Activated CD4-positive, alpha-beta T cell treated with anti-CD3 and anti-CD28 coated beads for 4 hours (primary cell): ENCODE measurements at regions not wholly inside any gene's neighbourhood (a gene's known extent, or its start where the extent isn't known, plus 50 kb on each side); places are given as distances from the start of the nearest gene placed in this dataset.

Source experiments
- DNase-seq, 2 donors: peaks; one replicate each; pipeline ENCODE4 v3.0.0-alpha.2; 2020

DNA sequence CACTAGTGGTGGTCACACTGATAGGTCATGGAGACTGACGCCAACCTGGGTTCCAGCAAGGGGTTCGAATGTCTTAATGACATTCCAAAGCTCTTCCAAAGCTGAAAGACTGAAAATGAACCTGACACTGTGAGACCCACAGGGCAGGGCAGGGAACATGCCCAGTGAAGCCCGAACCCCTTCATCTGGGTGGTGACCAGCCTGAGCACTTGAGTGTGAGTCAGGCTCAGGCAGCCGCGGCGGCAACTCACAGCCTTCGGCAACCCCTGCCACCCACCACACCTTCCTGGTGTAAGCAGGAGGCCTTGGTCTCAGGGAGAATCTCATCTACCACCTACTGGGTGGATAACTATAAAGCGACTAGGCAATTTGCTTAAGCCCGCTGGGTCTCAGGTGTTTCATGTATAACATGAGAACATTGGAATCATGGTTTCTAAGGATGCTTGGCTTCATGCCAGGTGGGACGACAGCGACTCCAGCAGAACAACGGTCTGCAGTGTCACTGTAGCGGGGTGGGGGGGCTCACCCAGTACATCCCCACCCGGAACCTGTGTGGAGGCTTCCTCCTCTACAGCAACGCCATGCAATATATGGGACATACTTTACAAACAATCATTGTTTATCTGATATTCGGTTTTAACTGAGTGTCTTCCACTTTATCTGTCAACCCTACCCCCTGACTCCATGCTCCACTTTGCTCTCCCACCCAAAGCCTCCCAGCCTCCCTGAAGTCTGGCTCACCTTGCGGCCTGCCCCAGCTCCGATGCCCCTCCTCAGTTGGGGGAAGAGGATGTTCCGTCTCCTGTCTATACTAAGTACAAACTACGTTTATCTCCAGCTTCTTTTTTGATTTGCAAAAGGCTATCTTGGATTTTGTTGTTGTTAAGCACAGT is 125.0 kb upstream of the MEF2A start:
- no peak for DNase-seq

DNA sequence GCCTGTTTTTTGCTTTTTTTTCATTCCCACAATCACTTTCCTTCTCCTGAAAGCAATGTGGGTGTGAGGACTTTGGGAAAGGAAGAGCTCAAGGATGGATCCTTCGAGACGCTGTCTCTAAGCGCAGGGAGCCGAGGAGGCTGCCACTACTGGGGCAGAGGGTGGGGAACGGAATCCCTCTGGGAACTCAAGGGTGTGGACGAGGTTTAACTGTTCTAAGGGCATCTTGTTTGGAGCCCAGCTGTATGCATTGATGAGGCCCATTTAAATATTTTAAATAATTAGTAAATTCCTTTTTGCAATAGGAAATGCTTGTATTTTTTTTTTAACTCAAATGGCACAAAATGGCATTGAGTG is 124.4 kb upstream of the MEF2A start:
- no peak for DNase-seq

DNA sequence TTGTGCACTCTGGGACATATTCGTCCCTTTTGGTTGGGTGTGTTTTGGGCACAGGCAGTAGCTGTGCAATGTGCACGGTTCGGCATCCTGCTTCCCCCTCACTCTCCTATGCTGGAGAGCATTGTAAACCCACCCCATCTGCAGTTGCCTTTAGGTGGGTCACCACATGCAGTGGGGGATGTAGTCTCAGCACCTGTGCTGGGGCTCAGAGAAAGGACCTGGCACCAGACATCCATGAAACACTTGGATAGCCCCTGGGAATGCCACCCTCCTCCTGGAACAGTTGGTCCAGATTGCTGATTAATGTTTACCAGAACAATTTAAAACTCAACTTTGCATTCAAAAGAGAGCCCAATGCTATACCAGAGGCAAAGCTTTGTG is 123.9 kb upstream of the MEF2A start:
- no peak for DNase-seq

DNA sequence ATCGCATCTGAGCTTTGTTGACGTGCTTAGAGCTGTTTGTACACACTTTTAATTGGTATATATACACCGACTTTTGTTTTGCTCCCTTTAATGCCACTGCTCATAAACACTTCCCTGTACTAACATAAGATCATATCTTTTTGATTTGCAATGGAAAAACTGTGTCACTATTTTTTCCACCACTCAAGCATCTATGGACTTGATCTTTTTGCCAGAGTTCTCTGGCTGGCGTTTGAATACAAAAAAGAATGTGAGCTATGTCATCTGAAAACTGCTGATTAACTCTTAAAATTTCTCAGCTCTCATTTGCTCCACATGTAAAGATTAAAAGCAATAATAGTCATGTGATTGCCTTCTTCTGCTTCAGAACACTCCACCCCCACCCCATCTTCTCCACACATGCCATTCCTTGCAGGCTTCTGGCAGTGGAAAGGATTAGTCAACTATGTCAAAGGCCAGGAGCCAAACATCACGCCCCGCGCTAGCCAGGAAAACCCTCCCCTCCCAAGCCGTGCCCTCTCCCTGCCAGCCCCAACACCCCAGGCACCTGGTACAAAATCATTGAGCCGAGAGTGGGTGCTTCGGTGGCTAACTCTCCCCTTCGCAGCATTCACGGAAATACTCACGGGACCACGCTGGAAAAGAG is 123.4 kb upstream of the MEF2A start:
- no peak for DNase-seq

DNA sequence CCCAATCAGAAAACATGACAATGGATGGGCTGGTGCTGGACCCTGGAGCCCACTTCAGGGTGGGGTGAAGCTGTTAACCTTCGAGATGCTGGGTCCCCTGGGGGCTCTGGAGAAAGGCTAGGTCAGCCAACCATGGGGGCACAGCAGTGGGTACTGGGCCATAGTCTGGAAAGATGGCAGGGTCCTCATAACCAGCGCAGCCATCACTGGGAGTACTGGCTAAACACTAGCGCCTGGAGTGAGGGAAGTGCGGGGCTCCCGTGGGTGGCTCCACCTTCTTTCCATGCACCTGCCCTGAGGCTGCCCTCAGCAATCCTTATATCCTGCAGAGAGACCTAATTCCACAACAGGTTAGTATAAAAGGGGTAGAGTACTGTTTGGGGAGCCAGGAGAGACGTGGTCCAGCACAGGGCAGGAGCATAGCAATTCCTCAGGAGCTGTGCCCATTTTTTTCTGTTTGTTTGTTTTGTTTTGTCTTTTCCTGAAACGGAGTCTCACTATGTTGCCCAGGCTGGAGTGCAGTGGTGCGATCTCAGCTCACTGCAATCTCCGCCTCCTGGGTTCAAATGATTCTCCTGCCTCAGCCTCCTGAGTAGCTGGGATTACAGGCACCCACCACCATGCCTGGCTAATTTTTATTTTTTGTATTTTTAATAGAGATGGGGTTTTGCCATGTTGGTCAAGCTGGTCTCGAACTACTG is 122.6 kb upstream of the MEF2A start:
- no peak for DNase-seq

DNA sequence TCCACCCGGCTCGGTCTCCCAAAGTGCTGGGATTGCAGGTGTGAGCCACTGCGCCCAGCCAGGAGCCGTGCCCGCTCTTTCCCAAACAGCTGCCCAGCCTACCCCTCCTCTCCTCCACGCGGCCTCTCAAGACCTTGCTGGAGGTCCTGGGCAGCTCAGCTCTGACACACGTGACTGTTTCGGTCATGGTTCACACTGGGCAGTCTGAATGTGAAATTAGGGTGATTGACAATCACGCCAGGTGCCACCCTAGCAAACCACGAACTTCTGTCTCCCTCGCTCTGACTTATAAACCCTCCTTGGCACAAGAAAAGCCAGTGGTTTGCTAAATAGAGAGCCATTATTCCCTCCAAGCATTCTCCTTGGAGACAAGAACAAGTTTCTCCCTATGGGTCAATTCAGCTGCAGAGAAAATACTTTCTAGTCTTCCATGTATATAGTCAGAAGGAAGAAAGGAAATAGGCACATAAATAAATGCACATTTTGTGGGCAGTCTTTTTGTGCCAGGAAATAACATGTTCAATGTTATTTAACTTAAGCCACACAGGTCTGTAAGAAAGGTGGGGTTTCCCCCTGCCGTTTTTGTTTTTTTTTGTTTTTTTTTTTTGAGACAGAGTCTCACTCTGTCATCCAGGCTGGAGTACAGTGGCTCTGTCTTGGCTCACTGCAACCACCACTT is 121.9 kb upstream of the MEF2A start:
- DNase-seq: no peak

DNA sequence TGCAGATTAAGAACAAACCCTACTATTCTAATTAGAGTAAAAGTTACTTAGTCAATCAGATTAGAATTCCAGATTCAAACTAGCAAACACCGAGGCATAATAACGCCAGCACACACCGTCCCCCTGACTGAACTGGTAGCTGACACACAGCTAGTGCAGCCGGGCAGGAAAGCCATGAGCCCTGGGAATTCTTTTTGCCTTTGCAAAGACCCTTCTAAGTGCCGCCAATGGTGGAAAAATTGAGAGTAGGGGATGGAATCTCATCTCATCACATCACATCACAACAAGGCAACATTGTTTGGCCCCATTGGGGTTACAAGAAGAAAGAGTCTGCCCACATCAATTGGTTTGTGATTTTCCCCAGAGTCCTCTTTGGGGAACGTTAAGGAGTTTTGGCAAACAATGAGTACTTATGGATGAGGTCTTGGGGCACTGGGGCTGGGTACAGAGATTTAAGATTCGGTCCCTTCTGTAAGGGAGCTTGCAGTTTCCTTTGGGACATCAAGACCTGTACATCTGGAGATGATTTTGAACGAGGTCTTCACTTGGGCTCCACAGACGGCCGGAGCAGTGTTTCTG is 120.4 kb upstream of the MEF2A start:
- DNase-seq: no peak

DNA sequence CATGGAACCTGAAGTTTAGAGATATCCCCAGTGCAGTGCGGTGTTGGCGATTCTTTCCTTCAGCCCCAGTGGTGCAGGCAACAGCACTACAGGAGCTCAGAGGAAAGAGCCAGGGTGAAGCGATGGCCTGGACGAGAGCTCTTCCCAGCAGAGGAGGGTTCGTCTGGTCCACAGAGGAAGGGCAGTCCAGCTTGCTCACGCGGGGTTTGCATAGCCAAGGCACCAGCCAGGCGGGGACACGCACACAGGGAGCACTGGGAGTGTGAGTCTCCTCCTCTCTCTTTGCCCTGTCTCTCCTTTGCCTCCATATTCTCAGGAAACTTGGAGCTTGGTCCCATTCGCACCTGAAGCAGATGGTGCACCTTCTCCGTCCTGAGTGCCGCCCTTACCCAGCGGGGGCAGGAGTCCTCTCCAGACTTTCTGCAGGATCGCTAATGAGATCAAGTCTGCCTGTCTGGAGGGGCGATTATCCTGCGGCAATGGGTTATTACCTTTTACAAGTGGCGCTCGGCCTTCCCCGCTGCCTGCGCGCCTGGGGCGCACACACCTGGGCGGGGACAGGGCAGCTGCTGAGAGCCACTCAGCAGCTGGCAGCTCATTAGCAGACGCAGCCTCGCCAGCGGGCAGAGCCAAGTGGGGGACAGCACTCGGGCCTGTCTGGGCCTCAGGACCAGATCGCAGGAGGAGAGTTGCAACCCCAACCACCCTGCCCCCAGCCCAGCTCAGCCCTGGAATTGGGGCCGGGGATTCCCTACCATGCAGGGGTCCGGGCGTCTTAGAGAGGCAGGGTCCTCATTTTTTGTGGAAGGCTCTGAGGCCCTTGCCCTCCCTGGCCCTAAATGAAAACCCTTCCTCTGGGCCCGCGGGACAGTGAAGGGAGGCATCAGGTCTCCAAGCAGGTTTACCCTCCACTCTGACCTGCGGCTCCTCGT is 119.0 kb upstream of the MEF2A start:
- no peak for DNase-seq

DNA sequence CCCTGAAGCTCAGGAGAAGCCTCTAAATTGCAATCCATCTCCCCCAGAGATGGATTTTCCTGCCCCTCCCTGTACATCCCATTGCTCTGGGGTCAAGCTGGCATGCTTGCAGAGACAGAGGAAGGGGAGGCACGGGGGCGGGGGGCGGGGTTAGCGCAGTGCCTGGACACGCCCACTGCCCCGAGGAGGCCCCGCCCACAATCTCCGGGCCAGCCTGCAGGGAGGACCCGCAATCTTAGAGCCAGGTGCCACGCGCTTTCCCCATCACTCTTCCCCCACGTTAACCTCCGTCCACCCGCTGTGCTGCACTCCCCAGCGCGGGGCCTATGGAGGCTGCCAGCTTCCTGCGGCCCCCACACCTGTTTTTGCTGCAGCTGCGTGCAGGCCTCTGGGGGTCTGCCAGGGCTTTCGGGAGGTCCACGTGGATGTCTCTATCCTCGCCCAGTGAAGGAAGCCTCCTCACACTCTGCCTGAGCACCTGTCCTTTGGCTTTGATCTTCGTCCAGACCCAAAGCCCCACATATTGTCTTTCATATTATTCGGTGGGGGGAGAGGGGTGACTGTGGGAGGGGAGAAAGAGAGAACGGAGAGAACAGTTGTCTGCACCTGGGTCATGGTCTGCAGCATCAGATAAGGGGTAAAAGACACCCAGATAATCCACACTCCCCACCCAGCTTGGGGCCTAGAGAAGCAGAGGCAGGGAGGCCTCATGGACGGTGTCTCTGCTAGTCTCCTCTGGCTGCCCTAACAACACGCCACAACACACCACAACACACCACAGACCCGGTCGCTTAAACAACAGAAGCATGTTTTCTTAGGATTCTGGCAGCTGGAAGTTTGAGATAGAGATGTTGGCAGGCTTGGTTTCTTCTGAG is 118.0 kb upstream of the MEF2A start:
- DNase-seq: no peak

DNA sequence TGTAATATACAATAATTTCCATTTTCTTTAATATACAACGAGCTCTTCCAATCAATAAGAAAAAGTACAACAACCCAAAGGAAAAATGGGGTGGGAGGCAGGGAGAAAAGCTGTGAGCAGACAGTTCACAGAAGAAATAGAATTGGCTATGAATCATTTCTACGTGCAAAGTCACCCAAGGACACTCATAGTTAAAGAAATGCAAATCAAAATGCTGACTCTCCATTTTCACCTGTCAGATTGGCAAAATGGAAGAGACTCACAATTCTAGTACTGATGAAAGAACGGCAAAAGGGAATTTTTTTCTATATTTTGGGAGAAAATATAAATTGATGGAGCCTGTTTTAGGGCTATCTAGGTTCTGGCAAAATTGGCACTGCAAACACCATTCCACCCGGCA is 116.3 kb upstream of the MEF2A start:
- DNase-seq: no peak

DNA sequence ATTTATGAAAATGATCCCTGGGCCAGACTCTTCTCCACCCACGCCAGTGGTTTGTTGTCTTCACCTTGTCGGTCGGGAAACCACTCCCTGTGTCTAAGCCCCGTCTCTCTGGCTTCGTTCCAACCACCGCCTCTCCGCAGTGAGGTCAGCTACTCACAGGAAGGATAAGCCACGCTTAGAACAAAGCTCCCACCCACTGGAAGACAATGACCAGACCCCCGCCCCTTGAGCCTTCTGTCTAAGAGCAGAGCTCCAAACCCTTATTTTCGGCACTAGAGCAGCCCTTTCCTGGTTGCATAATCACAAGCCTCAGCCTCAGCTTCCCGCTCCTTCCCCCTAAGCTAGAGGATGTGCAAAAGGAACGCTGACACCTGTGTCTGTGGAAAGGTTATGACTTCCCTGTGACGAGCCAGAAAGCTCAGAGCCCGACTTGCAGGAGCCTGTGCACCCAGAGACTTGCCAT is 114.9 kb upstream of the MEF2A start:
- peak; percentile 52 to 69 for DNase-seq

DNA sequence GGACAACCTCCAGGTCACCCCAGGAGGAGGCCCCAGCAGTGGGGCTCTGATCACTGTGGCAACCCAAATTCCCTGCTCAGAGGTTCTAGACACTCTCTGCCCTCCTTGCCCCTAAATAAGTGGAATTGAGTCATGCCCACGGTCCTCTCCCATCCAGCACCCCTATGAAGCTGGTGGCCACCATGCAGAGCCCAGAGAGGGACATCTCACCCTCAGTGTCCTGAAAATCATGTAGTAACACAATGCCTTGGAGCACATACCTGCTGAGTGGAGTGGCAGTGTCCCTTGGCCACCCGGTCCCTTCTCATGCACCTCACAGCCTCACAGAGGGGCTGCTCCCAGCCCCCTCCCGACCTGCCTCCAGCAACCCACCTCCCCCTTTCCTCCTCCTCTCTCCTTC is 114.3 kb upstream of the MEF2A start:
- DNase-seq: no peak

DNA sequence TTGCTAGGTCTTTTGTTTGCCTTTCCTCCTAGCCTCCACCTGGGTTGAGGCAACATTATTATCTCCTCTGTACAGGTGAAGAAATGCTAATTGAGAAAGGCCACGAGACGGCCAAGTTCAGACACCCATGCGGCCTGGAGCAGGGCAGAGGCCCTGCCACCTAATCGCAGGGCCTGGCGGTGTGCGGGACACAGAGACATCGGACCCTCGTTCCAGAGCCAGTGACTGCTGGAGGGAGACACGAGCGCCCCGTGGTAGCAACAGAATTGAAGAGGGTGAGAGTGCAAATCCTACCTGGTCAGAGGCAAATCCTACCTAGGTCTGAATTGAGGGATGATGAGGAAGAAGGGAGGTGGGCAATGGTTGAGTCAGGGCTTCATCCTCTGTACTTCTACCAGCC is 113.8 kb upstream of the MEF2A start:
- no peak for DNase-seq

DNA sequence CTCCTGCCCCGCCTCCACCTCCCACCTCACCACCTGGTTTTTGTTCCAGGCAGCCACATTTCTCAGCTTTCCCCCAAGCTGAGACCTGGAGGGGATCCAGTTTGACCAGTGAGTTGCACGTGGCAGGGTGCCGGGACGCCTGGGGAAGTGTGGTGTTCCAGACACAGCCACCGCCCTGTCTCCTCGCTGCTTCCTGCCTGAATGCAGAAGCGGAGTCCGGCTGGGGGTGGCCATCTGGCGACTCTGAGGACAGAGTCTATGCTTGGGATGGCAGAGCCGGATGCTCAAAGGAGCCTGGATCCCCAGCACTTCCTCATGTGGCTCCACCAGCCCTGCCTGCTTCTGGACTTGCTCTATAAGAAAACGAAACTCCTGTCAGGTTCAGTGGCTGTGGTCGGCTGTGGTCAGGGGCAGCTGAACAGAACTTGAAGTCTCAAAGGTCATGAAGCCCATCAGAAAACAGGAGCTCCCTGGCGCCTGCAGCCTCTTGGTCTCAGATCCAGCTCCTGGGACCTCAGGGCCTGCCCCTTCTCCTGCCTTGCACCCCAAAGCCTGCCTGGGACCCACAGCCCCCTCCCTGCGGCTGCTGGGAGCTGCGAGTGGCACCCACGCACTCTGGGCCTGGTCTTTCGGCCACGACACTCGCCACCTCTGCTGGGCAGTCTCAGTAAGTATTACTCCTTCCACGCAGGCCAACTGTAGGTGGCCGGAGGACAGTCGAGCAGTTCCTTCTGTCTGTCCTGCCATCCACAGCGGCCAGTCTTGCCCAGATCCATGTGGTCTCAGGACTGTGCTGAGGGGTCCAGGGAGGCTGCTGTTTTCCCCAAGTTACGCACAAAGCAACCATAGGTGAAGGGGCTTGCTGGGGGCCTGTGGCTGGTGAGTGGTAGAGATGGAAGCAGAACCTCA is 112.8 kb upstream of the MEF2A start:
- DNase-seq: no peak

DNA sequence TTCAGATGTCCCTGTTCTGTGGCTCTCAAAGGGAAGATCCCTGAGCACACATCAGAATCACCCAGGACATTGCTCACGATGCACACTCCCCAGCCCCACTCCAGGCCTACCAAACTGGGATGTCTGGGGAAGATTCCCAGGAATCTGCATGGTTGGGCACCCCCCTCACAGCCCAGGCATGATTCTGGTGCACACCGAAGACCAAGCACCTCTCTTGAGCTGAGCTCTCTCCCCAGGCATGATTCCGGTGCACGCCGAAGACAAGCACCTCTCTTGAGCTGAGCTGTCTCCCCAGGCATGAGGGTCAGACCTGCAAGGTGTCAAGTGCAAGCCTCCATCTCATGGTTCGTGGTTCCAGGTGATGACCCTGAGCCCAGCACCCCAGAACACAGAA is 112.2 kb upstream of the MEF2A start:
- DNase-seq: no peak

DNA sequence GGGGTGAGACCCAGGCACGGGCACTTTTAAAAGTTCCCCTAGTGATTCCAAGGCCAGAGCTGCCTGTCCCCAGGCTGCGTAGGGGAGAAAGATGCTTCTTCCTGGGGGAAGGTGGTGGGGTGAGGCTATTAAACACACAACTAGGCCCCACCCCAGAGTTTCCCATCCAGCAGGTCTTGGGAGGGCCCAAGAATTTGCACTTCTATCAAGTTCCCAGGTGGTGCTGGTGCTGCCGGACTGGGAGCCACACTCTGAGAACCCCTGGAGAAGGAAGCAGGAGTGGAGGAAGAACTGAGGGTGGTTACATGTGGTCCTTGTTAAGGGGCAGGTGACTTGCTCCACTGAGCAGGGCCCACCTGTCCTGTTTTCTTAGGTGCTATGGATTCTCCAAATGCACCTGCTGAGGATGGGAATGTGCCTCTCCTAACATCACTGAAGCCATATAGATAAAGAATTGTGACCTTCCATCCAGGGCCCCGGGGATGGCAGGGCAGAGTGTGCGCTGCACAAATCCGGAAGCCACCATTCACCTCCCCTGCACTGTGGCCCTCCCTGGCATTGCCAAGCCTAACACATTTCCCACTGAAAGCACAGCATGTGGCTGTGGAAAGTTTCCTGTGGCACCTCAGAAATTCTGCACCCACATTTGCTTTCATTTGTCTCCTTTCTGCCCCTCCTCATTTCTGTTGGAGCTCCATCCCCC is 111.5 kb upstream of the MEF2A start:
- DNase-seq: no peak

DNA sequence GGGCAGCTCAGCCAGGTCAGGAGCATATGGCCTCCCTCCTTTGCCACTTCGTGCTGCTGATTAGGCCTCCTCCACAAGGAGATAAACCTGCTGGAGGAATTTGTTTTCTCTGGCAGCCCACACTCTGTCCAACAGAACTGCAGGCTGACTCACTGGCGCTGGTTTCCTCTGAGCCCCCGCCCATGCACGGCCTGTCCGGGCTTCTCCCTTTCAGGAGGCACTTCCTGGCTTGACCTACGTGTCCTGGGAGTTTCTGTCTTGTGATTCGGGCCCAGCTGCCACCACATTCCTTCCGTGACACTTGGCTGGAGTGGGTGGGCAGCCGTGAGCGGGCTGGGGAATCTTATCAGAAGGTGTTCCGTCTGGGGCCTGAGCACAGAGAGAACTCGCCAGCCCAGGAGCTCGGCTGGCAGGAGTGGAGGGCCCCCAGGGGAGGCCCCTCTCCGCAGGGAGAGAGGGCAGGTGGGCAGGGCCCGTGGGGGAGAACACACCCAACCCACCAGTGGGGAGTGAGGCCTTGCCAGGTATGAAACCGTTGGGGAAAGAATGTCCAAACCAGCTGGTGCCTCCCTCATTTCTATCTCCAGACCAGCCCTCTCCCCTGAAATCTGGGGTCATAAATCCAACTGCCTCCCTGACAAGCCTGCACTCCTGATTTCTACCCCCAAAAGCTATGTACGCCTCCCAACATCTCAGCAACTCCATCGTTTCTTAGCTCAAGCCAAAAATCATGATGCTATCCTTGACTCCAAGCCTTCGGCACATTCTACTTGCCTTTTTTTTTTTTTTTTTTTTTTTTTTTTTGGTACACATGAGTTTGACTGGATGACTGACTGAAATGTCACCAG is 110.6 kb upstream of the MEF2A start:
- DNase-seq: no peak

DNA sequence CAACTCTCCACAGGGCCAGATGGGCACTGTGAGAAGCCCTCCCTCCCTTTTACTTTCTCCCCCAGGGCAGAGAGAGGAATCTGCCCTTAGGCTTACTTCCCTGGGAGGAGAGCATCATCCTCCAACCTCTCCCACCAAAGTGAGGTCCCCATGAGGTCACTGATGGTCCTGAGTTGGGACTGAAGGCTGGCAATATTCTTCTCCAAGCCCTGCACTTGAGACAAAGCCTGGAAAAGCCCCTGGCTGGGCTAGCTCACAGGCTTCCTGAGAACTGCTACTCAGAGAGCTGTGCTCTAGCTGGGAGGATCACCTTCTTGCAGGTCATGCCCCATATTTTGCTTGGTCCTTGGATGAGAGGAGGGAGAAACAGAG is 110.0 kb upstream of the MEF2A start:
- no peak for DNase-seq
